GM10266 (cell line): ENCODE measurements at regions not wholly inside any gene's neighbourhood (a gene's known extent, or its start where the extent isn't known, plus 50 kb on each side); places are given as distances from the start of the nearest gene placed in this dataset.
"Not testable (repeated sequence)": the region's sequence is repeated elsewhere in the genome, so short reads cannot be mapped to it uniquely, and the experiment has no call there.

ENCODE experiments used
- DNase-seq: peaks from one replicate; pipeline ENCODE4 v3.0.0; 2012; ENCODE audit errors: extremely low spot score
- TF ChIP-seq, protein P1 (sequence below): IDR thresholded peaks from 2 replicates; pipeline ENCODE4 v1.5.1; 2012; ENCODE audit warnings: mild to moderate bottlenecking, low read depth; ENCODE audit not compliant: control insufficient read depth, insufficient read depth; ENCODE audit errors: missing control alignments

DNA sequence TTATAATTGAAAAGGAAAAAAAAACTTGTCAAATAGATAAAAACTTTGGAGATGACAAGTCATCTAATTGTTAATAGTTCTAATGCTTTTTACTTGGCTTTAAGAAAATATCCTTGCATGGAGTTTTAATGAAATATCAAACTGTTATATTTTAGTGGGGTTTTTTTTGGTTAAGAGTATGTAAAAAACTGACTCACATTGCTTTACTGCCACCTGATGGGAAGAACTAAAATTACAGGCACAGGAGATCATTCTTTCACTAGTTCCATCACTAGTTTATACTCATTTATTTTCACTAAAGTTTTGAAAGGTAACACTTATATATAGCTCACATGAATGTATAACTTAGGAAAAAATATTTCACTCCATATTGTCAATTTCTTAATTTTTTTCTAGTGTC is 309.1 kb downstream of the LMBRD1 start:
- DNase-seq, result no peak
- TF ChIP-seq, protein P1, sequence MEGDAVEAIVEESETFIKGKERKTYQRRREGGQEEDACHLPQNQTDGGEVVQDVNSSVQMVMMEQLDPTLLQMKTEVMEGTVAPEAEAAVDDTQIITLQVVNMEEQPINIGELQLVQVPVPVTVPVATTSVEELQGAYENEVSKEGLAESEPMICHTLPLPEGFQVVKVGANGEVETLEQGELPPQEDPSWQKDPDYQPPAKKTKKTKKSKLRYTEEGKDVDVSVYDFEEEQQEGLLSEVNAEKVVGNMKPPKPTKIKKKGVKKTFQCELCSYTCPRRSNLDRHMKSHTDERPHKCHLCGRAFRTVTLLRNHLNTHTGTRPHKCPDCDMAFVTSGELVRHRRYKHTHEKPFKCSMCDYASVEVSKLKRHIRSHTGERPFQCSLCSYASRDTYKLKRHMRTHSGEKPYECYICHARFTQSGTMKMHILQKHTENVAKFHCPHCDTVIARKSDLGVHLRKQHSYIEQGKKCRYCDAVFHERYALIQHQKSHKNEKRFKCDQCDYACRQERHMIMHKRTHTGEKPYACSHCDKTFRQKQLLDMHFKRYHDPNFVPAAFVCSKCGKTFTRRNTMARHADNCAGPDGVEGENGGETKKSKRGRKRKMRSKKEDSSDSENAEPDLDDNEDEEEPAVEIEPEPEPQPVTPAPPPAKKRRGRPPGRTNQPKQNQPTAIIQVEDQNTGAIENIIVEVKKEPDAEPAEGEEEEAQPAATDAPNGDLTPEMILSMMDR, result peak; percentile 19

DNA sequence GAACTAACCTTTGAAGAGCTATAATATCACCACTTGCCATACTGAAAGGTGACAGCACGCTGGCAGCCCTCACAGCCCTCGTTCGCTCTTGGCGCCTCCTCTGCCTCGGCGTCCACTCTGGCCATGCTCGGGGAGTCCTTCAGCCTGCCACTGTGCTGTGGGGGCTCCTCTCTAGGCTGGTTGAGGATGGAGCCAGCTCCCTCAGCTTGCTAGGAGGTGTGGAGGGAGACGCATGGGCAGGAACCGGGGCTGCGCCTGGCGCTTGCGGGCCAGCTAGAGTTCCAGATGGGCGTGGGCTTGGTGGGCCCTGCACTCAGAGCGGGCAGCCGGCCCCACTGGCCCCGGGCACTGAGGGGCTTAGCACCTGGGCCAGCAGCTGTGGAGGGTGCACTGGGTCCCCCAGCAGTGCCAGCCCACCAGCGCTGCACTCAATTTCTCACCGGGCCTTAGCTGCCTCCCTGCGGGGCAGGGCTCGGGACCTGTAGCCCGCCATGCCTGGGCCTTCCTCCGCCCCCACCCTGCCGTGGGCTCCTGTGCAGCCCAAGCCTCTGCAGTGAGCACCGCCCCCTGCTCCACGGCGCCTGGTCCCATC is 329.7 kb downstream of the LMBRD1 start:
- no peak for DNase-seq
- TF ChIP-seq, protein P1, result no peak

DNA sequence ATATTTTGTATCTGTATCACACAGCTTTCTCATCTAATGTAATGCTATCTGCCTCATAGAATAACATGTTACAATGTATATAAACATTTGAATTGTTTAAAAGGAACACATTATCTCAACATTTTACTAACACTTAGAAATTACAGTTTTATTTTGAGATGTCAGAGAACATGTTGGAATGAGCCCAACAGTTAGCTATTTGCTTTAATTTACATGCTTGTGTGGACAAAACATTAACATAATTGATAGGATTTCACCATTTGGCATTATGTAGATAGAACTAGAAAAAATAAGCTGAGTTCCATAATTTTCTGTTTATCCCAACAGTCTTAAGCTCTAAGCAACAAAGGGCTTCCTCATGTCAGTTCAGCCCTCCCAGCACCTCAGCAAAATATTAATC is 330.9 kb downstream of the LMBRD1 start:
- DNase-seq, result no peak
- TF ChIP-seq, protein P1, result no peak

DNA sequence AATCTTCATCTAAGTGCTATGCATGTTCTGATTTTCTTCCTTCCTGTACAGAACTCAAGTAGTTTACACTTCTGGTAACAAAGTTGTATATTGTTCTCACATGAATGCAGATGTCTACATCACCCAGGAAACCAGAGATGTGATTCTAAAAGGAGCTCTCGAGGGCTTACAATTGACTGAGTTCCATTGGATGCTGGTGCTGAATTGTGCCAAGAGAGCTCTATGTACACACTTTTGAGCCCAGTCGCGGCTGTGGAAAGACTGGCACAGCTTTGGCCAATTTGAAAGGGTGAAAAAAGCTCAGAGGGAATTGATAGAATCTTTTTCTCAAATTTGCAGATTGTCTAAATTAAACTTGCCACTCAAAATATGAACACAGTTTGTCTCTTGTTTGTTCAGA is 340.7 kb downstream of the LMBRD1 start:
- TF ChIP-seq, protein P1, result no peak

DNA sequence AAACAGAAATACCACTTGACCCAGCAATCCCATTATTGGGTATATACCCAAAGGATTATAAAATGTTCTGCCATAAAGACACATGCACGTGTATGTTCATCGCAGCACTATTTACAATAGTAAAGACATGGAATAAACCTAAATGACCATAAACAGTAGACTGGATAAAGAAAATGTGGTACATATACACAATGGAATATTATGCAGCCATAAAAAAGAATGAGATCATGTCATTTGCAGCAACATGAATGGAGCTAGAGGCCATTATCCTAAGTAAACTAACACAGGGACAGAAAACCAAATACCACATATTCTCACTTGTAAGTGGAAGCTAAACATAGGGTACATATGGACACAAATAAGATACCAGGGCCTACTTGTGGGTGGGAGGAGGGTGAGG is 342.2 kb downstream of the LMBRD1 start:
- DNase-seq, result not testable (repeated sequence)

More for the DNA sequence above, 340.7 kb downstream of the LMBRD1 start:
- no peak for DNase-seq

DNA sequence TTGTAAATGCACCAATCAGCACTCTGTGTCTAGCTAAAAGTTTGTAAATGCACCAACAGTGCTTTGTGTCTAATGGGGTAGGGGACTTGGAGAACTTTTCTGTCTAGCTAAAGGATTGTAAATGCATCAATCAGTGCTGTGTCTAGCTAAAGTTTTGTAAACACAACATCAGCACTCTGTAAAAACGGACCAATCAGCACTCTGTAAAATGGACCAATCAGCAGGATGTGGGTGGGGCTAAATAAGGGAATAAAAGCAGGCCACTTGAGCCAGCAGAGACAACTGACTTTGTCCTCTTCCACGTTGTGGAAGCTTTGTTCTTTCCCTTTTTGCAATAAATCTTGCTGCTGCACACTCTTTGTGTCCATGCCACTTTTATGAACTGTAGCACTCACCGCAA is 346.3 kb downstream of the LMBRD1 start:
- not testable (repeated sequence) for DNase-seq

DNA sequence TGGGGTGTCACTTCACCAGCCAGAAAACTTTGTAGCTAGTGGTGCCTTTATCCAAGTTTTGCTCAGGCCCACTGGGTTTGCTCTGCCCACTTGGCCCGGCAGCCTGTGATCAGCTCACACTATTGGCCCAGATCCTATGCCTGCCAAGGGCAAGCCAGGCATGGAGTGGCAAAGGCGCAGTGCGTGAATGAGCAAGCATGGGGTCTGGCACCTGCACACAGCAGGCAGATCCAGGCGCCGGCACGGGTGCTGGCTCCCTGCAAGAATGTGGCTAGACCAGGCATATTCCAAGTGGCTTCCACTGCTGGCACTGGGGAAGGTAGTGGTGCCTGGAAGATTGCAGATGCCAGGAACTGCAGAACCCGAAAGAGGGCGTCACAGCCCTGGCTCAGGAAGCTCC is 346.9 kb downstream of the LMBRD1 start:
- TF ChIP-seq, protein P1, result no peak
- DNase-seq, result no peak
